HCT116 (cell line): ENCODE measurements at regions not wholly inside any gene's neighbourhood (a gene's known extent, or its start where the extent isn't known, plus 50 kb on each side); places are given as distances from the start of the nearest gene placed in this dataset.
A peak's percentile ranks its signal among the peaks of the same experiment; 100 is the strongest.

Source experiments
- CBX3 ChIP-seq: IDR thresholded peaks from 2 replicates; pipeline ENCODE4 v1.6.1; 2012; ENCODE audit warnings: low read depth
- CTCF ChIP-seq, 3 experiments: fragments of 200-600 bp in 1 of 3; sonication (generic) in 1 of 3; IDR thresholded peaks in 2 of 3; conservative IDR thresholded peaks in 1 of 3; 2 replicates each; pipeline ENCODE4 v1.5.1; 2012 to 2017; ENCODE audit warnings: low read depth in 2 of 3, low read length in 2 of 3, antibody characterized with exemption in 1 of 3, borderline replicate concordance in 1 of 3, control low read depth in 1 of 3, mild to moderate bottlenecking in 1 of 3, mixed read lengths in 1 of 3, mixed run types in 1 of 3, moderate library complexity in 1 of 3; ENCODE audit not compliant: insufficient read depth in 1 of 3
- EZH2 ChIP-seq: fragments of 200-600 bp; sonication (generic); IDR thresholded peaks from 2 replicates; pipeline ENCODE4 v1.6.1; 2017; ENCODE audit warnings: antibody characterized with exemption, mixed run types
- EZH2phosphoT487 ChIP-seq: fragments of 200-600 bp; IDR thresholded peaks from 2 replicates; pipeline ENCODE4 v1.6.1; 2018; ENCODE audit warnings: antibody characterized with exemption, borderline replicate concordance
- JUND ChIP-seq: IDR thresholded peaks from 2 replicates; pipeline ENCODE4 v1.6.1; 2012
- POLR2A ChIP-seq: IDR thresholded peaks from 2 replicates; pipeline ENCODE4 v1.7.0; 2011; ENCODE audit warnings: borderline replicate concordance; ENCODE audit not compliant: insufficient read depth, insufficient read length; ENCODE audit errors: extremely low read depth
- POLR2AphosphoS5 ChIP-seq: IDR thresholded peaks from 2 replicates; pipeline ENCODE4 v1.6.1; 2011; ENCODE audit warnings: mild to moderate bottlenecking, low read depth, low read length, moderate library complexity
- RAD21 ChIP-seq: IDR thresholded peaks from 2 replicates; pipeline ENCODE4 v1.6.1; 2012; ENCODE audit warnings: low read depth, mild to moderate bottlenecking
- YY1 ChIP-seq: IDR thresholded peaks from 2 replicates; pipeline ENCODE4 v1.6.1; 2011; ENCODE audit warnings: low read length, low read depth, moderate library complexity, mild to moderate bottlenecking; ENCODE audit not compliant: insufficient replicate concordance; ENCODE audit errors: extremely low read depth
- ZNF274 ChIP-seq: fragments of 200-500 bp; sonication (Bioruptor generic); IDR thresholded peaks from 2 replicates; pipeline ENCODE4 v1.6.1; 2014; ENCODE audit warnings: mild to moderate bottlenecking, low read depth, low read length, inconsistent platforms

DNA sequence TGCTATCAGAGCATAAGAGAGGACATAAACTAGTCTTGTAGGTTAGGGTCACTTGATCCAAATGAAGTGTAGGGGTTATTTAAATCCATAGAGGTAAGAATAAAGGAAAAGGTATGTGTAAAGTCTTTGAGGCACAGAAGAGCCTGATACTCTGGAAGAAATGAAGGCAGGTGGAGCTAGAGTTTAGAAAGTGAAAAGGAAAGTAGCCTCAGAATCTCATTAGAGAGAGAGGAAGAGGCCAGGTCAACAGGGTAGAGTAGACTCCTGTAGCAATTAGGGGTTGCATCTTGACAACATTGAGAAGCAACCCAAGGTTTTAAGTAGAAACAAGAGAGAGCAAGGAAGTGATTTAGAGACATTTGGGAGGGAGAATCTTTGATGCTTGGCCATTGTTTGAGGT, 235.2 kb upstream of the SOX9 start:
- TF ChIP-seq POLR2A (no peak), CTCF (IDR thresholded peaks at IDR 0.05 in 2 of 3, conservative IDR thresholded peaks at IDR 0.05 in 1 of 3; ENCODE audit: borderline replicate concordance in 1 of 3, insufficient read depth in 1 of 3, low read depth in 2 of 3, low read length in 2 of 3) (no peak), EZH2phosphoT487 (no peak), ZNF274 (no peak), YY1 (no peak), JUND (no peak), EZH2 (no peak), RAD21 (peak; percentile 37; the same call in 1 of the 2 replicates), POLR2AphosphoS5 (no peak), CBX3 (no peak)
